HG03521 (cell line): ENCODE measurements at regions not wholly inside any gene's neighbourhood (a gene's known extent, or its start where the extent isn't known, plus 50 kb on each side); places are given as distances from the start of the nearest gene placed in this dataset.

Source experiments
- ATAC-seq: cut with Tn5 transposase; IDR thresholded peaks from one replicate; pipeline ENCODE4 v1.9.1; 2021; ENCODE audit warnings: mild to moderate bottlenecking, moderate library complexity; ENCODE audit not compliant: unreplicated experiment

DNA sequence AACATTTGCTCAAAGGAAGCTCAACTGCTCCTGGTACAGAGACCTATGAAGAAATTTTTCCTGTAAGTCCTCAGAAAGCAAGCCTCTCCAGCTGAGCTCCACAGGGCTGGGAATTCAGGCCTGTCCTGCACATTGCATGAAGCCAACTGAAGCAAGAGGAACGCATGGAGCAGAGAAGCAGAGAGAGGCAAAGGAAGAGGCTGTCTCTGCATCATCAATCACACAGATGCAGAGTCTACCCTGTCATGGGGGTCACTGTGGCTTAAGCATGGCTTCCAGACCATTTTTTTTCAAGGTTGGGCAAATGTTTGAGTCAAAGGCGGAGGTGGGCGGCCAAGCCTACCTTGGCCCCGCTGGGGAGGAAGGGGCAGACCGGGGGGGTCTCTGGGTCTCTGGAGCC is 110.3 kb upstream of the MSX1 start:
- no peak for ATAC-seq

DNA sequence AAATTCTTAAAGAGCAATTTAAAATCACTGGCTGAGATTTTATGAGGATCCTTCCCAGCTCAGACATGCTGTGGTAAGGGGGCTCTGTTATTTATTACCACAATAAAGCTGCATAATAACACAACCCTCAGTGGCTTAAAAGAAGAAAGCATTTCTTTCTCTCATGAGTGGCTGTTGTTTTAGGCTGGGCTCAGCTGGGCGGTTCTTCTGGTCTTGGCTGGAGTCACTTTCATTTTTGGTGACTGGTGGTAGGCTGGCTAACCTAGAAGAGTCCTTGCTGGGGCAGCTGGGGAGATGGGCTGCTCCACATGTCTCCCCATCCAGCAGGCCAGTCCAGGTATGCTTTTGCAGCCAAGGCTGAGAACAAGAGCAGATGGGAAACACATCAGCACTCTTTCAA is 113.0 kb upstream of the MSX1 start:
- no peak for ATAC-seq

DNA sequence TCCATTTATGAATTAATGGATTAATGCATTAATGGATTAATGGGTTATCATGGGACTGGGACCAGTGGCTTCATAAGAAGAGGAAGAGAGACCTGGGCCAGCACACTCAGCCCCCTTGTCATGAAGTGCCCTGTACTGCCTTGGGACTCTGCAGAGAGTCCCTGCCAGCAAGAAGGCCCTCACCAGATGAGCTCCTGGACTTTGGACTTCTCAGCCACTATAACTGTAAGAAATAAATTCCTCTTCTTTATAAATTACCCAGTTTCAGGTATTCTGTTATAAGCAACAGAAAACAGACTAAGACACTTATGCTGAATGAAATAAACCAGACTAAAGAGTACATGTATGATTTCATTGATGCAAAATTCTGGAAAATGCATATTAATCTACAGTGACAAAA is 119.4 kb upstream of the MSX1 start:
- no peak for ATAC-seq

DNA sequence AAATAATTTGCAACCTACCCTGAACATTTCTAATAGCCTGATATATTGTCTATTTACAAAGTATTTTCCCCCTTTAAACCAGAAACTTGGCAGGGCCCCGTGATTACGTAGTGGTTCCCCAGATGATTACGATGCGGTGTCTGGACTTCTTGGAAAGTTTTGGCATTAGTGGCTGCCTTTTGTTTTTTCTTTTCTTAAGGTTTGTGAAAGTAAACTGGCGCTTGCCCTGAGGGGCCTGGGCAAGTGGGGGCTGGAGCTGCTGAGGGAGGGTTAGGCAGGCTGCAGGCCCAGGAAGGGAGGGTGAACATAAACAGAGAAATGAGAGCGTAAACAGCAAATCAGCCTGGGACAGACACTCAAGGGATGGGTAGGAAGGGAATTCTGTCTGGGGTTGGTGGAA is 123.6 kb upstream of the MSX1 start:
- no peak for ATAC-seq

DNA sequence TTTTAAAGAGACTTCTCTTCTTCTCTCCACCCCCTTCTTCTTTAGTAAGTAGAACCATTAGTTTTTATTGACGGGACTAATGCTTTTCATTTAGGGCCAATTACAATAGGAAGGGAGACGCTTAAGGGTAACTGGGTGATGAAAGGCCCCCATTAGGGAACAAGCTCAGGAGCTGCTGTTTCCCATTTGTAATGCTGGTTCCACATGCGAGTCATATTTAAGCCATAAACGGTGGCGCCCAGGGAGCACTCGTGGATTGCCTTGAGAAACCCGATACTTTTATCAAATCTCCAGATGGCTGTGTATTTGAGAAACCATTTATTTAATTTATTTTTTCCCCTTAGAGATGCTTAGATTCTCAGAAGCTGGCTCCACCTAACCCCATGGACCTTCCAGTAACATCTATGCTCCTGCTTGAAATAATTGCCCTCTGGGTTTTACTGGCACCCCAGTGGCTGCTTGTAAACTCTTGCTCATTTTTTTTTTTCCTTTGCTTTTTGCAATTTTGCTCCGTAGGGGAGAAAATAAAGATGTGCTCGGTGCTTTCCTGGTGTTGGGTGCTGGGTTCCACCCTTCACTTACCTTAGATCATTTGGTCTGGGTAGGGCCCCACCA is 124.2 kb upstream of the MSX1 start:
- no peak for ATAC-seq

DNA sequence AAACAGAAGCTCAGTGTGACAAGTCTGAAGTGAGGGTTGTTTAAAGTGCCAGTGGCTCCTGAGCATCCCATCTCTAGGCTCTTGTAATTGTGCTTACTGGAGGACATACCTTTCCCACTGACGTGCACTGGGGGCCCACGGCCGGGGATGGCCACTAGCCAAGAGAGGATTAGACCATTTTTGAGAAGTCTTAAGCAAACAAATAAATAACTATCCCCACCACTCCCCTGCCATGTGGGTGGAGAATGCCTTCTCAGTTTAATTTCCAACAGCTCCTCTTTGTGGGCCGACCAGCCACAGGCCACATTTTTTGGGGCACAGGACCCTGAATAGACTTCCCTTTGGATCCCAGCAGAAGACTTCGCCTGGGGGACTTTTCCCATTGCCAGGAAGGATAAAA is 125.0 kb upstream of the MSX1 start:
- ATAC-seq = no peak

DNA sequence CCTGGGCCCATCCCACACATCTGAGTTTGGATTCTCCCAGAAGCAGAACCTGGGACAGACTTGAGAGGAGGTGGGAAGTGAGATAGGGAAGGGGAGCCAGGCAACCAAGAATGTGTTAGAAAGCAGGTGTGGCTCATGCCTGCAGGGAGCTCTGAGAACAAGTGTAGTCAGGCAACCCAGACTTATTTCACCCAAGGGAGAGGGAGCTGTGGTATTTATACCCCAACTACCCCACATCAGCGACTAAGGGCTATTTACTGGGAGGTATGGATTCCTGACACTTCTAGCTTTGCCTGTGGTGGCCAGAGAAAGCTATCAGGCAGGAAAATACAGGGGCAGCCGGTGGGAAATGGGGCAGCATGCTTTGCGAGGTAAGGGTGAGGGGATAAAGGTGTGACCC is 125.8 kb upstream of the MSX1 start:
- no peak for ATAC-seq

DNA sequence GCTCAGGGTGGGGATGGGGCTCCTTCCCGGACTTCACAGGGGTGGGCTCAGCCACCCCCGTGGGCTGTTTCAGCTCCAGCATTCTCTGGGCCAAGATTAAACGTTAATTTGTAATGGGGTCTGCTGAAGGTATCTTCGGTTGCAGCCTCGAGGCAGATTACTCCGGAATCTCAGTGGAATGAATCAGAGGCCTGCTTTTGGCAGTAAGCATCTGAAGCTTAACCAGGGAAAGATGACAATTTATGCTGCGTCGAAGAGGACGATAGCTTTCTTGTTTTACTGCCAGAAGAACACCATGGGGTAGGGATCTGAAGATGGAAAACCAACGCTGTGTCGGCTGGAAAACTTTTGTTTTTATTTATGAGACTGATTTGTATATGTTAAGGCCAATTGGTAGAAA is 129.2 kb upstream of the MSX1 start:
- no peak for ATAC-seq

DNA sequence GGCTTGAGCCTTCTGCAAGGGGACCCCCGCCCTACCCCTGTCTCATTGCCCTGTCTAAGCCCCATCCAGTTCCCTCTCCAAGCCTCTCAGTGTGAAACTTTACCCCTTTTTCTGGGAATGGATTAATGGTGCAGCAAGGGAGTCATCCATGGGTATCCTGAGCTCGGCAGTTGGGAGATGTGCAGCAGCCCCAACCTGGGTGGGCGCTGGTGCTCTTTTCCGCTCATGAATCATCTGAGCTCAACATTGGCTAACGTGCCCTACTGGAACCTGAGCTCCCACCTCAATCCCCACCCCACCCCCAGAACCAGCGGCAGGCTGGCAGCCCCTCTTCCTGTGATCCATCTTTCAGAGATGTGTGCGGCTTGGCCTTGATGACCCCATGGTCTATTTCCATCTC is 130.3 kb upstream of the MSX1 start:
- ATAC-seq = no peak

DNA sequence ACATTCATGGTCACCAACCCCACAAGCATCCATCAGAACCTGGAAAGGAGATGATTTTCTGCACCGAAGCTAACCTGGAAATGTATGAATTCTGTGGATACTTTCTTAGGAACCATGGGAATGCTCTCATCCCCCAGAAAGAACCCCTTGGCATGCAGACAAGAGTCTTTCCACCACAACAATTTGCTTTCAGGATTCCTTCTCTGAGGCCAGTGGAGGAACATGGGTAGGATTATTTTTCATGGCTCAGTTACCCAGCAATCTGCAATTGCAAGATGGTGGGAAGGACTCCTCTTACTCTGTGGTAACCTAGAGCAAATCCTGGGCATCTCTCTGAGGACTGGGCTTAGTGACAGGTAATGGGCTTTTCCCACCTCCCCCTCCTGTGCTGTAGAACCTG is 131.9 kb upstream of the MSX1 start:
- ATAC-seq = no peak

DNA sequence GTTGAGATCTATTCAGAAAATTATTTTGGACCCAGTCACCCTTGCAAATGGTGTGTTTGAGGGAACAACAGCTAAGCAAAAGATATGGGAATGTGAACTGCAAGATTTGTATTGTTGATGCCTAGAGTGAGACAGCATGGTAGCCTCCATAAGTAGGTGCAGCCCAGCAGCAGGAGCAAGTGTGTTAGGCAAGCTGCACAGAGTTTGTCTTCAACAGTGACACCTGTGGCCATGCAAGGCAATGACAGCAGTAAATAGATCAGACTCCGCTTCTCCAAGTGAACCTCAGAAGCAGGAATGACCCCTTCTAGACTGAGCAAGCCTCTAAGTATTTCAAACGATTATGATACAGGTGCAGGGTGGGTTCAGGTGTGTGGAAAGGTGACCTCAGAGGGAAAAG is 133.4 kb upstream of the MSX1 start:
- no peak for ATAC-seq

DNA sequence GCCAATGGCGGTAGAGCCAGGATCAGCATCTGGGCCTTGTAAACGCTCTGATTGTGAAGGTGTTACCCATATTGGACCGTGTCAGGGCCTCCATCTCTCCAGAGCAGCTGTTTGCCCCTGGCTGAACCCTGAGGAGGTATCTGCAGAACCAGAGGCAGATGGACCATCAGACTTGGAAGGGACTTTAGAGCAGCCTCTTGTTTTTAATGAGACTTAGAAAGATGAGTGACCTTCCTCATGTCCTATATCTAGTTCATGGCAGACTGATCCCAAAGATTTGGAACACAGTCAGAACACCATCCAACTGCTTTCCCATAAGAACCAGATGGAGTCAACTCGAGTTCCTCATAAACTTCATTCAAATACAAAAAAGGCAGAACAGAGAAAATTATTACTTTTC is 135.1 kb upstream of the MSX1 start:
- ATAC-seq = no peak

DNA sequence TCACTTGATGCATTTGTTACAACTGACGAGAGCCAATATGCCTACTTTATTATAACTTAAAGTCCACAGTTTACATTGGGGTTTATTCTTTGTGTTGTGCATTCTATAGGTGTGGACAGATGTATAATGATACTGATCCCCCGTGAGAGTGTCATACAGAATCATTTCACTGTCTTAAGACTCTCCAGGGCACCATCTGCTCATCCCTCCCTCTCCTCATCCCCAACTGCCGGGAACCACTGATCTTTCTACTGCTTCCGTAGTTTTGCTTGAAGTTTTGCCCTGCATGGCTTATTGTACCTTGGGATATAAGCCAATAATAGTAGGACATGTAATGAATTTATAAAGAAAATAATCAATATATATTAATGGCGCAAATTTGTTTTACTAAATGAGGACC is 137.8 kb upstream of the MSX1 start:
- no peak for ATAC-seq

DNA sequence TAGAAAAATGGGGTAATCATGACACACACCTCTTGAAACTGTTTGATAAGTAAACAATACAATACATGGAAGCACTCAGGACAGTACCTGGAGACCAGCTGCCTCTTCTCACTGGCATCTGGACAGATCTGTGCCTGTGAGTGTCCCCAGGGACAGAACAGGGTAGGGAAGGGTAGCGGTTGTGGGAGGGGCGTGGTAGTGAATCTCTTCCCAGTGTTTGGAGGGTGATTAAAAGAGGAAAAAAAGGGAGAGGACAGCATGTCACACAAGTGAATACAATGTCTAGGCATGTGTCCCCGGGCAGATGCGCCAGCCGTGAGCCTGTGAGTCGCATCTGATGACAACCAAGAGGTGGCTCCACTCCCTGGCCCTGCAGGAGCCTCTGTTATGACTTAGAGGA is 138.8 kb upstream of the MSX1 start:
- no peak for ATAC-seq

DNA sequence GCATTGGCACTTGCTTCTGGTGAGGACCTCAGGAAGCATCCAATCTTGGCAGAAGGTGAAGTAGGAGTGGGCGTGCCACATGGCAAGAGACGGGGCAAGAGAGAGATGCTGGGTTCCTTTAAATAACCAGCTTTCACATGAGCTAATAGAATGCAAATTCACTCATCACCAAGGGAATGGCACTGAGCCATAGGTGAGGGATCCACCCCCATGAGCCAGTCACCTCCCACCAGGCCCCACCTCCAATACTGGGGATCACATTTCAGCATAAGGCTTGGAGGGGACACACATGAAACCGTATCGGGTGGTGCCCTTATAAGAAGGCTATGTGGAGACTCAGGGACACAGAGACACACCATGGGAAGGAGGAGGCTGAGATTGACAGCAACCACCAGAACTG is 140.0 kb upstream of the MSX1 start:
- no peak for ATAC-seq

DNA sequence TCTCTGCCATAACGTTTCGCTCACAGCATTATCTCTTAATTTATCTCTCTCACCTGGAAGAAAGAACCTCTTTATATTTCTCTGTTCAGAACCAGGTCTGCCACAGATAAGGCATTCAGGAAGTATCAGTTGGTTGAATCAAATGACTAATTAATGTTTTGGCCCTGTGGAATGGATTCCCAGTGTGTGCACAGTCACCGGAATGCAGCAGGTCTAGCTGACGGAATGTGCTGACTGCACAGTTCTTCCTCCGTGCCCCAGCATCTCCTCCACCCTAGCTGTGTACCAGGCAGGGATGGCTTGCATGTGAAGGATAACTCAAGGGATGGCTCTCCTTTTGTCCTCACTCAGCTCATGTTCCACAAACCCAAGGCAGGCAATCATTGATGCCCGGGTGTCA is 141.8 kb upstream of the MSX1 start:
- ATAC-seq = no peak

DNA sequence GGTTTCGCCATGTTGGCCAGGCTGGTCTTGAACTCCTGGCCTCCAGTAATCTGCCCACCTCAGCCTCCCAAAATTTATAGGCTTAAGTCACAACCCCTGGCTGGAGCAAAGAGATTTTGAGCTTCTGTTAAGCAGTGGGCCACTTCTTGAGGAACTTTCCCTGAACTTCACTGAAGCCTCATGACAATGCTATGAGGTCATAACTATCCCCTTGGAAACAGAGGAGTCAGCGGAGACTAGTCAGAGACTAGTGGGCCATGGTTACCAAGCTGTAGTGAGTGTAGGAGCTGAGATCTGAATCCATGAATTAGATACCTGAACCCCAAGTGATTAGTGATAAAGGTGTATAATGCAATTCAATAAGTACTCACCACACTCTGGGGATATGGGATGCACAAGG is 145.1 kb upstream of the MSX1 start:
- no peak for ATAC-seq

DNA sequence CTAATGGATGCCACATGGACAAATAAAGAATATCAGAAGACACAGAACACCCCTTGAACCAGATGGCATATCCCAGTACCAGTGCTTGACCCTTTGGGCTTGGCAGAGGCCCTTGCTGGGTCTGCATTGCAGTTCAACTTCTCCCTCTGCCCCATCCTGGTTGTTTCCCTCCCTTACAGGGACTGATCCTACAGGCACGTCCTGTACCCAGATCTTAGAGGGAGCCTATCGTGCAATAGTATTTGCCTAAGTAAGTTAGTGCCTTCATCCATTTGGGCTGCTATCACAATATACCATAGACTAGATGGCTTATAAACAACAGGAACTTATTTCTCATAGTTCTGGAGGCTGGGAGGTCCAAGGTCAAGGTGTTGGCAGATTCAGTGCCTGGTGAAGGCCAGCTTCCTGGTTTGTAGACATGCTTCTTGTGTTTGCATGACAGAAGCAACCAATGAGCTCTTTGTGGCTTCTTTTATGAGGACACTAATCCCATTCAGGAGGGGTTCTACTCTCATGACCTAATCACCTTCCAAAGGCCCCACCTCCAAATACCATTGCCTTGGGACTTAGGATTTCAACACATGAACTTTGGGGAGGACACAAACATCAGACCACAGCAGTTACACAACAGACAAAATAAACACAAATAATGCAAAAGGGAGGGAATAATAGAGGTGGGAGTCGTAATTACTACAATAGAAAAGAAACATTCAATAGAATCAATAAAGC is 146.5 kb upstream of the MSX1 start:
- no peak for ATAC-seq

DNA sequence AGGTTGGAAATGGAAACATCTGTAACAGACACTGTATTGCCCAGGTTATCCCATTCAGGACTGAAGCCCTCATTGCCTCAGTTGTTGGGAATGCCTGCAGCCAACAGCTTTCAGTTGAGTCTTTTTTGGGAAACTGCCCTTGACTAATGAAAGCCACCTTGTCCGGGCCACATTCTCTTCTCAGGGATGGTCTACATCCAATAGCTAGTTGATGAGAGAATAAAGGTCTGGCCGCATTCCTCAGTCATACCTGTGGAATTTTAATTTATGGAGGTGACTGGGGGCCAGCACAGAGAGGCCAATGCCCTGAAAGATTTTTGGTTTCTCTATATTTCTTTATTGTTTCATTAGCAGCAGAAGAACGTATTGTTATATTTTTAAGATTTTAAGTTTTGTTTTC is 147.6 kb upstream of the MSX1 start:
- ATAC-seq = no peak

DNA sequence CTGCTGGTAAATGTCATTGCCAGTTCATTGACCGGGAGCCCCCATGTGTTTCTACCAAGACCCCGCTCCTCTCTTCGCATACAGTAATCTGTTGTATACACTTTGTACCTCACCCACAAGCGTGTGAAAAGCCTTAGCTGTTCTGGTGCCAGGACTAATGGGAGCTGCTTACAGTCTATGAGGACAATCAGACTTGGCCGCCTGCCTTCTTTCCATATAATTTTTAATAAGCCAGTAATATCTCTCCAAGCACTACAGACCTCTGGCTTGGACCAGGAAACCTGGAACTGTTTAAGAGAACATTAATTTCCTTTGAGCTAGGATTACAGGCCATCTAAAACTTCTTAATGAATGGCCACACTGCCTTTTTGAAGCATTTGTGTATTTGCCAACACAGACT is 149.7 kb upstream of the MSX1 start:
- ATAC-seq = no peak

DNA sequence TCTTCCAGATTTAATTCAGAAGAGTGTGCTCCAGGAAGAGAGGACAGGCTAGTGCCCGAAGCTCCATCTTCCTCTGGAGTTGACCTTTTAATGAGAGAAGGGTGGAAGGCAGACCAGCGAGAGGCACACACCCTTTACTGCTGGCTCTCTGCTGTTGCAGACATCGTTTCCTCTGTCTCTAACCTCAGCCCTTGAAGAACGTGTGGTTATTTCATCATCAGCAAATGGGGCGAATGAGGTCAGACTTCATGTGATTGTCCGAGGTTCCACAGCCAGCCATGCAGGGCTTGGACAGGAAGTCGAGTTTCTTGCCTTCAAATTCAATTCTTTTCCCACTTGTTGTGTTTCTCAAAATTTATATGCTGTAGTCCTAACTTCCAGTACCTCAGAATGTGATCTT is 155.2 kb upstream of the MSX1 start:
- no peak for ATAC-seq

DNA sequence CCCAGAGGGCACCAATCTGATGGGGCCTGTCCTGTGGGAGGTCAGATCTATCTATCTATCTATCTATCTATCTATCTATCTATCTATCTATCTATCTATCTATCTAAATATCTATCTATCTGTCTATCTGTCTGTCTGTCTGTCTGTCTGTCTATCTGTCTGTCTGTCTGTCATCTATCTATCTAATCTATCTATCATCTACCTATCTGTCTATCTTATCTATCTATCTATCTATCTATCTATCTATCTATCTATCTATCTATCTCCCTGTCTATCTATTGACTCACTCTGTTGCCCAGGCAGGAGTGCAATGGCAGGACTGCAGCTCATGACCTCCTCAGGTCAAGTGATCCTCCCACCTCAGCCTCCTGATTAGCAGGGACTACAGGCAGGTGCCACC is 155.7 kb upstream of the STX18 start:
- ATAC-seq = no peak

DNA sequence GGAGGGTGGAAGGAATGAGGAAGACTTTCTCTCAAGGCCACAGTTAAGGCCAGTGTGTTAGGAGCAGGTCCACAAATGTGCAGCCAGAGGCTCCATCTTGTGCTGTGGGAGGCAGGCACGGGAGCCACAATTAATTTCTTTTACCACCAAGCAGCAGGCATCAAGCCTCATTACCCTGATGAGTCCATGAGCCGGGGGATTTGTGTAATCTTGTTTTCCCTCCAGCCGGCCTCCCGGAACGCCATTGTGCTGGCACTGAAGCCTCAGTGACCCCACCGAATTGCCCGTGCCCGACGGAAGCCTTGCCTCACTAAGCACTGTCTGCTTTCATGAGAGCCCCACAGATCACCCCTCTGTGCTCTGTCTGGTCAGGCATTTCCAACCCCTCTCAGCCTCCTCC is 154.7 kb upstream of the STX18 start:
- no peak for ATAC-seq
